A549 (cell line): ENCODE measurements at regions not wholly inside any gene's neighbourhood (a gene's known extent, or its start where the extent isn't known, plus 50 kb on each side); places are given as distances from the start of the nearest gene placed in this dataset.

Experiments used
- CBX8 ChIP-seq: fragments of 200-600 bp; sonication (generic); IDR thresholded peaks from 2 replicates; pipeline ENCODE4 v1.6.1; 2016
- CTCF ChIP-seq: fragments of >200 bp; sonication (Bioruptor Twin); formaldehyde crosslinking; IDR thresholded peaks from 3 replicates; pipeline ENCODE4 v1.5.1; 2016

GRCh38 chr2:228516019-228516418 lies 334.5 kb upstream of the SPHKAP start:
- TF ChIP-seq CBX8 (no peak), CTCF (no peak)
